Activated T-helper 17 cell treated with anti-CD3 and anti-CD28 coated beads, Interleukin-2, amount 50 U/mL, for 72 hours (primary cell): ENCODE measurements at regions not wholly inside any gene's neighbourhood (a gene's known extent, or its start where the extent isn't known, plus 50 kb on each side); places are given as distances from the start of the nearest gene placed in this dataset.

Experiments used
- ATAC-seq: fragments of 150-1000 bp; cut with Tn5 transposase; replicated peaks from 2 replicates; pipeline ENCODE4 v1.10.0; 2021; ENCODE audit warnings: mild to moderate bottlenecking, moderate library complexity
- H3K27ac Mint-ChIP-seq: one replicate; pipeline ENCODE4 v1.8.0; 2022; ENCODE audit warnings: mixed read lengths
- H3K27me3 Mint-ChIP-seq: one replicate; pipeline ENCODE4 v1.8.0; 2022; ENCODE audit warnings: mixed read lengths
- H3K36me3 Mint-ChIP-seq: one replicate; pipeline ENCODE4 v1.8.0; 2022; ENCODE audit warnings: low read depth, mild to moderate bottlenecking, mixed read lengths
- H3K4me1 Mint-ChIP-seq: one replicate; pipeline ENCODE4 v1.8.0; 2022; ENCODE audit warnings: mixed read lengths
- H3K4me3 Mint-ChIP-seq: one replicate; pipeline ENCODE4 v1.8.0; 2022; ENCODE audit warnings: mild to moderate bottlenecking, mixed read lengths
- H3K9me3 Mint-ChIP-seq: one replicate; pipeline ENCODE4 v1.8.0; 2022; ENCODE audit warnings: mixed read lengths

GRCh38 chr9:4435197-4435596 is 55.1 kb upstream of the SLC1A1 start:
- peaks cover 7% of the 10 kb centered on the region for H3K27me3 Mint-ChIP-seq
- no peak for ATAC-seq
- no peak overlapping the region for H3K27ac Mint-ChIP-seq
- no peaks in the 10 kb centered on the region for H3K4me1 Mint-ChIP-seq
- no peak overlapping the region for H3K4me3 Mint-ChIP-seq
- H3K36me3 Mint-ChIP-seq, result no peaks in the 10 kb centered on the region
- H3K9me3 Mint-ChIP-seq, result peaks cover 4% of the 10 kb centered on the region

- Mint-ChIP-seq H3K4me1 (no peaks in the 10 kb centered on the region), H3K4me3 (no peak overlapping the region), H3K27ac (no peak overlapping the region), H3K36me3 (no peaks in the 10 kb centered on the region), H3K27me3 (no peaks in the 10 kb centered on the region), H3K9me3 (no peaks in the 10 kb centered on the region)
- no peak for ATAC-seq
Observed at GRCh38 chr9:4433379-4433778, 56.9 kb upstream of the SLC1A1 start.

GRCh38 chr9:4430432-4431261 is 59.6 kb upstream of the SLC1A1 start:
- no peak for ATAC-seq
- no peaks in the 10 kb centered on the region for H3K36me3 Mint-ChIP-seq
- H3K4me3 Mint-ChIP-seq, result no peak overlapping the region
- H3K4me1 Mint-ChIP-seq, result no peaks in the 10 kb centered on the region
- H3K9me3 Mint-ChIP-seq, result no peaks in the 10 kb centered on the region
- H3K27me3 Mint-ChIP-seq, result no peaks in the 10 kb centered on the region
- H3K27ac Mint-ChIP-seq, result no peak overlapping the region

GRCh38 chr9:4425319-4426045 is 64.8 kb upstream of the SLC1A1 start:
- Mint-ChIP-seq H3K9me3 (no peaks in the 10 kb centered on the region), H3K4me1 (peaks cover 5% of the 10 kb centered on the region), H3K27me3 (peaks cover 7% of the 10 kb centered on the region), H3K36me3 (no peaks in the 10 kb centered on the region), H3K4me3 (no peak overlapping the region), H3K27ac (no peak overlapping the region)
- ATAC-seq, result no peak

- peaks cover 5% of the 10 kb centered on the region for H3K4me1 Mint-ChIP-seq
Observed at GRCh38 chr9:4424891-4425290, 65.4 kb upstream of the SLC1A1 start.

GRCh38 chr9:4424038-4424437 is 66.2 kb upstream of the SLC1A1 start:
- H3K27me3 Mint-ChIP-seq, result peaks cover 7% of the 10 kb centered on the region
- H3K36me3 Mint-ChIP-seq, result no peaks in the 10 kb centered on the region
- peaks cover 5% of the 10 kb centered on the region for H3K4me1 Mint-ChIP-seq
- no peaks in the 10 kb centered on the region for H3K9me3 Mint-ChIP-seq
- no peak overlapping the region for H3K4me3 Mint-ChIP-seq
- no peak for ATAC-seq
- no peak overlapping the region for H3K27ac Mint-ChIP-seq

More at GRCh38 chr9:4424891-4425290, 65.4 kb upstream of the SLC1A1 start:
- Mint-ChIP-seq H3K27ac (no peak overlapping the region), H3K9me3 (no peaks in the 10 kb centered on the region), H3K36me3 (no peaks in the 10 kb centered on the region), H3K27me3 (peaks cover 7% of the 10 kb centered on the region), H3K4me3 (no peak overlapping the region)
- no peak for ATAC-seq

- Mint-ChIP-seq H3K36me3 (no peaks in the 10 kb centered on the region), H3K4me3 (no peak overlapping the region), H3K27ac (no peak overlapping the region), H3K4me1 (peaks cover 5% of the 10 kb centered on the region), H3K9me3 (no peaks in the 10 kb centered on the region), H3K27me3 (peaks cover 7% of the 10 kb centered on the region)
- no peak for ATAC-seq
Observed at GRCh38 chr9:4423207-4423610, 67.1 kb upstream of the SLC1A1 start.

GRCh38 chr9:4422495-4422894 is 67.8 kb upstream of the SLC1A1 start:
- H3K9me3 Mint-ChIP-seq, result no peaks in the 10 kb centered on the region
- no peak for ATAC-seq
- H3K4me3 Mint-ChIP-seq, result no peak overlapping the region
- peaks cover 7% of the 10 kb centered on the region for H3K27me3 Mint-ChIP-seq
- peaks cover 5% of the 10 kb centered on the region for H3K4me1 Mint-ChIP-seq
- H3K27ac Mint-ChIP-seq, result no peak overlapping the region
- H3K36me3 Mint-ChIP-seq, result no peaks in the 10 kb centered on the region

- no peaks in the 10 kb centered on the region for H3K9me3 Mint-ChIP-seq
- no peaks in the 10 kb centered on the region for H3K36me3 Mint-ChIP-seq
- H3K4me1 Mint-ChIP-seq, result peaks cover 5% of the 10 kb centered on the region
- no peak overlapping the region for H3K4me3 Mint-ChIP-seq
- H3K27me3 Mint-ChIP-seq, result peaks cover 7% of the 10 kb centered on the region
- no peak overlapping the region for H3K27ac Mint-ChIP-seq
- ATAC-seq, result no peak
Observed at GRCh38 chr9:4421847-4422246, 68.4 kb upstream of the SLC1A1 start.

GRCh38 chr9:4420351-4420750 is 69.9 kb upstream of the SLC1A1 start:
- H3K27ac Mint-ChIP-seq, result no peak overlapping the region
- ATAC-seq, result no peak
- no peaks in the 10 kb centered on the region for H3K9me3 Mint-ChIP-seq
- H3K27me3 Mint-ChIP-seq, result peaks cover 8% of the 10 kb centered on the region
- no peak overlapping the region for H3K4me3 Mint-ChIP-seq
- peaks cover 5% of the 10 kb centered on the region for H3K4me1 Mint-ChIP-seq
- no peaks in the 10 kb centered on the region for H3K36me3 Mint-ChIP-seq

GRCh38 chr9:4417578-4418325 is 72.5 kb upstream of the SLC1A1 start:
- no peak overlapping the region for H3K27ac Mint-ChIP-seq

GRCh38 chr9:4416467-4416866 is 73.8 kb upstream of the SLC1A1 start:
- no peaks in the 10 kb centered on the region for H3K36me3 Mint-ChIP-seq
- no peak for ATAC-seq
- no peaks in the 10 kb centered on the region for H3K4me1 Mint-ChIP-seq
- H3K27me3 Mint-ChIP-seq, result peaks cover 8% of the 10 kb centered on the region
- no peaks in the 10 kb centered on the region for H3K9me3 Mint-ChIP-seq
- no peak overlapping the region for H3K27ac Mint-ChIP-seq
- no peak overlapping the region for H3K4me3 Mint-ChIP-seq

More at GRCh38 chr9:4417578-4418325, 72.5 kb upstream of the SLC1A1 start:
- Mint-ChIP-seq H3K4me3 (no peak overlapping the region), H3K4me1 (peaks cover 5% of the 10 kb centered on the region), H3K9me3 (no peaks in the 10 kb centered on the region), H3K36me3 (no peaks in the 10 kb centered on the region), H3K27me3 (peaks cover 11% of the 10 kb centered on the region)
- ATAC-seq, result no peak

- Mint-ChIP-seq H3K4me1 (no peaks in the 10 kb centered on the region), H3K9me3 (no peaks in the 10 kb centered on the region), H3K27me3 (peaks cover 8% of the 10 kb centered on the region), H3K36me3 (no peaks in the 10 kb centered on the region), H3K27ac (no peak overlapping the region), H3K4me3 (no peak overlapping the region)
- no peak for ATAC-seq
Observed at GRCh38 chr9:4415281-4415680, 75.0 kb upstream of the SLC1A1 start.

GRCh38 chr9:4413856-4414255 is 76.4 kb upstream of the SLC1A1 start:
- no peak for ATAC-seq
- no peaks in the 10 kb centered on the region for H3K36me3 Mint-ChIP-seq
- no peaks in the 10 kb centered on the region for H3K9me3 Mint-ChIP-seq
- peaks cover 8% of the 10 kb centered on the region for H3K27me3 Mint-ChIP-seq
- no peaks in the 10 kb centered on the region for H3K4me1 Mint-ChIP-seq
- no peak overlapping the region for H3K27ac Mint-ChIP-seq
- no peak overlapping the region for H3K4me3 Mint-ChIP-seq
